HG03175 (cell line): ENCODE measurements at regions not wholly inside any gene's neighbourhood (a gene's known extent, or its start where the extent isn't known, plus 50 kb on each side); places are given as distances from the start of the nearest gene placed in this dataset.
"Not testable (repeated sequence)": the region's sequence is repeated elsewhere in the genome, so short reads cannot be mapped to it uniquely, and the experiment has no call there.

Experiments used
- ATAC-seq: cut with Tn5 transposase; IDR thresholded peaks from one replicate; pipeline ENCODE4 v1.9.1; 2021; ENCODE audit warnings: mild to moderate bottlenecking, moderate library complexity; ENCODE audit not compliant: unreplicated experiment

- no peak for ATAC-seq
Observed at GRCh38 chr5:68689010-68689409, 404.8 kb upstream of the SLC30A5 start.

- ATAC-seq: not testable (repeated sequence)
Observed at GRCh38 chr5:68691874-68692273, 401.9 kb upstream of the SLC30A5 start.

- no peak for ATAC-seq
Observed at GRCh38 chr5:68698025-68698940, 395.5 kb upstream of the SLC30A5 start.

- ATAC-seq: no peak
Observed at GRCh38 chr5:68699966-68700365, 393.8 kb upstream of the SLC30A5 start.

GRCh38 chr5:68707575-68707974 lies 386.2 kb upstream of the SLC30A5 start:
- ATAC-seq: no peak

- ATAC-seq: no peak
Observed at GRCh38 chr5:68708156-68708841, 385.5 kb upstream of the SLC30A5 start.

GRCh38 chr5:68708842-68709170 lies 385.0 kb upstream of the SLC30A5 start:
- ATAC-seq: no peak

- no peak for ATAC-seq
Observed at GRCh38 chr5:68709239-68709638, 384.6 kb upstream of the SLC30A5 start.

- ATAC-seq: no peak
Observed at GRCh38 chr5:68710514-68710913, 383.3 kb upstream of the SLC30A5 start.

- ATAC-seq: peak; percentile 97
Observed at GRCh38 chr5:68711293-68712200, 382.3 kb upstream of the SLC30A5 start.

- ATAC-seq: no peak
Observed at GRCh38 chr5:68714810-68715209, 379.0 kb upstream of the SLC30A5 start.

GRCh38 chr5:68720884-68721610 lies 372.8 kb upstream of the SLC30A5 start:
- no peak for ATAC-seq

- ATAC-seq: no peak
Observed at GRCh38 chr5:68722357-68722756, 371.5 kb upstream of the SLC30A5 start.

- ATAC-seq: no peak
Observed at GRCh38 chr5:68725905-68726683, 367.7 kb upstream of the SLC30A5 start.

GRCh38 chr5:68727931-68728330 lies 365.9 kb upstream of the SLC30A5 start:
- ATAC-seq: no peak

- no peak for ATAC-seq
Observed at GRCh38 chr5:68729678-68730077, 364.1 kb upstream of the SLC30A5 start.

GRCh38 chr5:68730220-68730978 lies 363.4 kb upstream of the SLC30A5 start:
- ATAC-seq: no peak

- no peak for ATAC-seq
Observed at GRCh38 chr5:68730979-68731654, 362.7 kb upstream of the SLC30A5 start.

GRCh38 chr5:68732251-68732650 lies 361.6 kb upstream of the SLC30A5 start:
- ATAC-seq: no peak
